ENCODE measurements at regions not wholly inside any gene's neighbourhood (a gene's known extent, or its start where the extent isn't known, plus 50 kb on each side); places are given as distances from the start of the nearest gene placed in this dataset.

GRCh38 chr12:91590966-91591638, 408.5 kb upstream of the DCN start:
- TF ChIP-seq RAD21 (IDR thresholded peaks at IDR 0.05) (no peak), CTCF (IDR thresholded peaks at IDR 0.05; ENCODE audit: low read depth, low read length, missing input control) (no peak)

All from liver (tissue), 3 donors.